H9 (cell line): ENCODE measurements at regions not wholly inside any gene's neighbourhood (a gene's known extent, or its start where the extent isn't known, plus 50 kb on each side); places are given as distances from the start of the nearest gene placed in this dataset.

Experiments
- DNase-seq: peaks from one replicate; pipeline ENCODE4 v3.0.0-alpha.2; 2017
- H2AFZ ChIP-seq: one replicate; pipeline ENCODE4 v1.6.1; 2013; ENCODE audit warnings: mild to moderate bottlenecking, low read length, control low read depth, moderate library complexity
- H2AK5ac ChIP-seq: 2 replicates; pipeline ENCODE4 v1.6.1; 2013; ENCODE audit warnings: low read length, control low read depth, mixed read lengths; ENCODE audit not compliant: insufficient read length
- H2BK120ac ChIP-seq: one replicate; pipeline ENCODE4 v1.6.1; 2013; ENCODE audit warnings: low read depth, mild to moderate bottlenecking, low read length, control low read depth, inconsistent platforms; ENCODE audit not compliant: poor library complexity, severe bottlenecking
- H2BK12ac ChIP-seq: 2 replicates; pipeline ENCODE4 v1.6.1; 2013; ENCODE audit warnings: low read length, control low read depth, mixed read lengths, low read depth; ENCODE audit not compliant: insufficient read length
- H2BK15ac ChIP-seq: 2 replicates; pipeline ENCODE4 v1.6.1; 2013; ENCODE audit warnings: low read depth, low read length, control low read depth
- H2BK20ac ChIP-seq: one replicate; pipeline ENCODE4 v1.6.1; 2013; ENCODE audit warnings: low read depth, mild to moderate bottlenecking, low read length, control low read depth, inconsistent platforms; ENCODE audit not compliant: poor library complexity, severe bottlenecking
- H2BK5ac ChIP-seq: 2 replicates; pipeline ENCODE4 v1.6.1; 2013; ENCODE audit warnings: low read length, control low read depth, mixed read lengths; ENCODE audit not compliant: insufficient read length
- H3K14ac ChIP-seq: 2 replicates; pipeline ENCODE4 v1.6.1; 2013; ENCODE audit warnings: low read length, control low read depth; ENCODE audit not compliant: insufficient read depth
- H3K18ac ChIP-seq: 2 replicates; pipeline ENCODE4 v1.6.1; 2013; ENCODE audit warnings: low read depth, mild to moderate bottlenecking, mixed read lengths, low read length, control low read depth; ENCODE audit not compliant: insufficient read length
- H3K23ac ChIP-seq: 2 replicates; pipeline ENCODE4 v1.6.1; 2013; ENCODE audit warnings: low read length, control low read depth, mixed read lengths, low read depth; ENCODE audit not compliant: insufficient read length
- H3K23me2 ChIP-seq: 2 replicates; pipeline ENCODE4 v1.6.1; 2013; ENCODE audit warnings: low read depth, mild to moderate bottlenecking, mixed read lengths, low read length, control low read depth; ENCODE audit not compliant: insufficient read length, poor library complexity, severe bottlenecking
- H3K27ac ChIP-seq: 2 replicates; pipeline ENCODE4 v1.5.1; 2013; ENCODE audit warnings: low read length, control low read depth, mixed read lengths, low read depth; ENCODE audit not compliant: insufficient read length
- H3K27me3 ChIP-seq: 2 replicates; pipeline ENCODE4 v1.6.1; 2013; ENCODE audit warnings: low read length, control low read depth, inconsistent platforms; ENCODE audit not compliant: insufficient read depth
- H3K4ac ChIP-seq: 2 replicates; pipeline ENCODE4 v1.6.1; 2013; ENCODE audit warnings: low read depth, mild to moderate bottlenecking, control low read depth, inconsistent platforms, low read length, moderate library complexity
- H3K4me1 ChIP-seq: 2 replicates; pipeline ENCODE4 v1.6.1; 2013; ENCODE audit warnings: low read length, control low read depth, inconsistent platforms; ENCODE audit not compliant: insufficient read depth
- H3K4me2 ChIP-seq: 2 replicates; pipeline ENCODE4 v1.6.1; 2013; ENCODE audit warnings: low read length, control low read depth, mixed read lengths; ENCODE audit not compliant: insufficient read length, insufficient read depth
- H3K56ac ChIP-seq: 2 replicates; pipeline ENCODE4 v1.6.1; 2013; ENCODE audit warnings: low read depth, mild to moderate bottlenecking, mixed read lengths, low read length, control low read depth; ENCODE audit not compliant: insufficient read length
- H3K79me1 ChIP-seq: 2 replicates; pipeline ENCODE4 v1.6.1; 2013; ENCODE audit warnings: low read depth, mild to moderate bottlenecking, moderate library complexity, low read length, control low read depth, inconsistent platforms; ENCODE audit not compliant: insufficient read depth, poor library complexity, severe bottlenecking
- H3K79me2 ChIP-seq: 2 replicates; pipeline ENCODE4 v1.6.1; 2013; ENCODE audit warnings: low read length, control low read depth, inconsistent platforms; ENCODE audit not compliant: insufficient read depth
- H3K9ac ChIP-seq: 2 replicates; pipeline ENCODE4 v1.6.1; 2013; ENCODE audit warnings: low read length, control low read depth, mixed read lengths; ENCODE audit not compliant: insufficient read length; ENCODE audit errors: extremely low read depth
- H3K9me3 ChIP-seq: one replicate; pipeline ENCODE4 v1.6.1; 2013; ENCODE audit warnings: low read depth, low read length, inconsistent platforms; ENCODE audit not compliant: control insufficient read depth
- H3T11ph ChIP-seq: one replicate; pipeline ENCODE4 v1.6.1; 2013; ENCODE audit warnings: mild to moderate bottlenecking, low read length, control low read depth, inconsistent platforms
- H4K20me1 ChIP-seq: one replicate; pipeline ENCODE4 v1.6.1; 2013; ENCODE audit not compliant: control insufficient read depth, insufficient read length, insufficient read depth
- H4K5ac ChIP-seq: 2 replicates; pipeline ENCODE4 v1.6.1; 2013; ENCODE audit warnings: low read depth, mild to moderate bottlenecking, mixed read lengths, low read length, control low read depth; ENCODE audit not compliant: insufficient read length
- H4K8ac ChIP-seq: replicated peaks from 2 replicates; pipeline ENCODE4 v1.6.1; 2013; ENCODE audit warnings: low read length, control low read depth, mixed read lengths, low read depth; ENCODE audit not compliant: insufficient read length
- H4K91ac ChIP-seq: 2 replicates; pipeline ENCODE4 v1.6.1; 2013; ENCODE audit warnings: low read depth, mild to moderate bottlenecking, moderate library complexity, mixed read lengths, low read length, control low read depth; ENCODE audit not compliant: insufficient read length
- H3K27ac Mint-ChIP-seq, 3 experiments: 2 replicates in 2 of 3; 3 replicates in 1 of 3; pipeline ENCODE4 v1.8.0; 2020 to 2021; ENCODE audit warnings: mixed read lengths in 3 of 3, mild to moderate bottlenecking in 1 of 3, moderate library complexity in 1 of 3
- H3K27me3 Mint-ChIP-seq: 2 replicates; pipeline ENCODE4 v1.8.0; 2021; ENCODE audit warnings: low read depth, mild to moderate bottlenecking, moderate library complexity, mixed read lengths
- H3K36me3 Mint-ChIP-seq, 3 experiments: 2 replicates in 2 of 3; 3 replicates in 1 of 3; pipeline ENCODE4 v1.8.0; 2020 to 2021; ENCODE audit warnings: low read depth in 3 of 3, mixed read lengths in 3 of 3; ENCODE audit not compliant: insufficient read depth in 1 of 3
- H3K4me1 Mint-ChIP-seq, 2 experiments: 2 replicates each; pipeline ENCODE4 v1.8.0; 2020; ENCODE audit warnings: mixed read lengths in 2 of 2
- H3K4me3 Mint-ChIP-seq, 2 experiments: 2 replicates in 1 of 2; 3 replicates in 1 of 2; pipeline ENCODE4 v1.8.0; 2020 to 2021; ENCODE audit warnings: mild to moderate bottlenecking in 2 of 2, mixed read lengths in 2 of 2, moderate library complexity in 1 of 2
- H3K9me3 Mint-ChIP-seq, 2 experiments: 2 replicates in 1 of 2; 3 replicates in 1 of 2; pipeline ENCODE4 v1.8.0; 2020; ENCODE audit warnings: mild to moderate bottlenecking in 2 of 2, mixed read lengths in 2 of 2, moderate library complexity in 1 of 2
- CTCF ChIP-seq: fragments of 200-600 bp; sonication (generic); conservative IDR thresholded peaks from 3 replicates; pipeline ENCODE4 v1.8.0; 2021; ENCODE audit warnings: antibody characterized with exemption, mild to moderate bottlenecking
- WGBS: extraction: QIAGEN DNeasy Blood & Tissue Kit; methylation state at CpG from one replicate; pipeline ENCODE4 v1.1.7; 2013; ENCODE audit warnings: missing lambda C conversion rate, low lambda C conversion rate, mixed read lengths; ENCODE audit not compliant: insufficient read length; ENCODE audit errors: extremely low coverage; 5-methylcytosine and 5-hydroxymethylcytosine counted together

DNA sequence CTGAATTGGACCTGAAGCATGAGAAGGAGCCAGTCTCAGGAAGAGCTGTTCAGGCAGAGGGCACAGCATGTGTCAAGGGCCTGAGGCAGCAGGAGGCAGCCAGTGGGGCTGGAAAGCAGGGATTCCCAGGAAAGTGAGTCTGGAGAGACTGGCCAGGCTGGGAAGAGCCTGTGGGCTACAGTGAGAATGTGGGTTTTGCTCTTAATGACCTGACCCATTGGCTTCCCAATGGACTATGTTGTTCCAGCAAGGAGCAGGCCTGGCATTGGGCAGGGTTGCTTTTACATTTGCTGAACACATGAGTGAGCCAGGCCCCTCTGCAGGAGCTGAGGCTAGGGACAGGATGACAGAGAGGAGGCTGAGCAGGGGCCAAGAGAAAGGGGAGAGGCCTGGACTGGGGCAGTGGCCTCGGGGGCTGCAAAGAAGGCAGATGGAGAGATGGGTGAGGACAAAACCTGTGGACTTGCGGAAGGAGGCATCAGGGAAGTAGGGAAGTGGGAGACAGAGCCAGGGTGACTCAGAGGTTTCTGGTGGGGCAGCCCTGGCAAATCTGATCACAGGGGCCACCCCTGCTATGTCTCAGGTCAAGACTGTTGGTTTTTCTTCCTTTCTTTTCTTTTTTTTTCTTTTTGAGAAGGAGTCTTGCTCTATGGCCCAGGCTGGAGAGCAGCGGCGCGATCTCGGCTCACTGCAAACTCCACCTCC, 65.9 kb upstream of the NEK6 start:
- no peak for DNase-seq
- WGBS: no CpG with 5 or more reads among the region's 6 CpGs
- Histone ChIP-seq H3K27ac (no peak overlapping the region), H4K5ac (no peak overlapping the region), H4K8ac (no peak overlapping the region), H3K27me3 (no peaks in the 10 kb centered on the region), H3T11ph (no peak overlapping the region), H3K4me1 (no peaks in the 10 kb centered on the region; the same call in 1 of the 2 replicates), H2AFZ (no peak overlapping the region), H3K23me2 (no peaks in the 10 kb centered on the region), H4K91ac (no peak overlapping the region), H3K18ac (no peak overlapping the region), H2BK12ac (no peak overlapping the region), H3K79me2 (no peaks in the 10 kb centered on the region), H3K56ac (no peak overlapping the region), H3K79me1 (no peaks in the 10 kb centered on the region), H3K23ac (no peak overlapping the region), H2BK15ac (no peak overlapping the region), H3K4me2 (no peak overlapping the region), H3K4ac (no peak overlapping the region), H4K20me1 (no peaks in the 10 kb centered on the region), H3K9me3 (no peaks in the 10 kb centered on the region), H2BK5ac (no peak overlapping the region), H2AK5ac (no peak overlapping the region), H2BK20ac (no peak overlapping the region), H3K9ac (no peak overlapping the region), H3K14ac (no peak overlapping the region; the same call in 1 of the 2 replicates), H2BK120ac (no peak overlapping the region)
- Mint-ChIP-seq H3K36me3 (peaks cover 0 to 14% (median 0%) of the 10 kb centered on the region in 3 experiments; a peak in 2 of 7 replicates), H3K27ac (no peak overlapping the region; a peak in 1 of 7 replicates), H3K9me3 (peaks cover 9 to 14% of the 10 kb centered on the region in 2 experiments), H3K27me3 (peaks cover 8% of the 10 kb centered on the region), H3K4me1 (peaks cover 4 to 6% of the 10 kb centered on the region in 2 experiments), H3K4me3 (no peak overlapping the region)
- TF ChIP-seq CTCF: no peak
